Fibroblast of mammary gland (primary cell): ENCODE measurements at regions not wholly inside any gene's neighbourhood (a gene's known extent, or its start where the extent isn't known, plus 50 kb on each side); places are given as distances from the start of the nearest gene placed in this dataset.

ENCODE experiments used
- DNase-seq: peaks from one replicate; pipeline ENCODE4 v3.0.0-alpha.2; 2010; ENCODE audit warnings: low read depth
- H3K4me3 ChIP-seq: 2 replicates; pipeline ENCODE4 v1.5.1; 2011; ENCODE audit warnings: low read depth, mild to moderate bottlenecking, low read length, moderate library complexity; ENCODE audit not compliant: control insufficient read depth
- CTCF ChIP-seq: conservative IDR thresholded peaks from 2 replicates; pipeline ENCODE4 v1.5.1; 2011; ENCODE audit warnings: low read depth, low read length, inconsistent platforms; ENCODE audit not compliant: control insufficient read depth, insufficient read depth

- DNase-seq: peak; percentile 84
- no peak overlapping the region for H3K4me3 ChIP-seq
- no peak for TF ChIP-seq CTCF
These were observed 61.1 kb upstream of the CD44 start for GRCh38 chr11:35077709-35078469.

GRCh38 chr11:35078470-35078735 is 60.6 kb upstream of the CD44 start:
- peak; percentile 9 for DNase-seq
- TF ChIP-seq CTCF: no peak
- H3K4me3 ChIP-seq: no peak overlapping the region

- DNase-seq: no peak
- no peak for TF ChIP-seq CTCF
- H3K4me3 ChIP-seq: no peak overlapping the region
These were observed 59.4 kb upstream of the CD44 start for GRCh38 chr11:35079611-35080010.

GRCh38 chr11:35082321-35083180 is 56.4 kb upstream of the CD44 start:
- DNase-seq: peak; percentile 81
- TF ChIP-seq CTCF: no peak
- no peak overlapping the region for H3K4me3 ChIP-seq

- H3K4me3 ChIP-seq: no peak overlapping the region
- no peak for TF ChIP-seq CTCF
- no peak for DNase-seq
These were observed 55.9 kb upstream of the CD44 start for GRCh38 chr11:35083181-35083430.

GRCh38 chr11:35083431-35084238 is 55.3 kb upstream of the CD44 start:
- peak; percentile 99 for DNase-seq
- H3K4me3 ChIP-seq: no peak overlapping the region
- no peak for TF ChIP-seq CTCF
